Hepatocyte (in vitro differentiated cells): ENCODE measurements at regions not wholly inside any gene's neighbourhood (a gene's known extent, or its start where the extent isn't known, plus 50 kb on each side); places are given as distances from the start of the nearest gene placed in this dataset.

Experiments used
- DNase-seq: peaks from one replicate; pipeline ENCODE4 v3.0.0-alpha.2; 2016; ENCODE audit warnings: low spot score
- H2AFZ ChIP-seq: fragments of 200-600 bp; sonication (generic); 2 replicates; pipeline ENCODE4 v1.6.0; 2016; ENCODE audit warnings: antibody characterized with exemption, mild to moderate bottlenecking
- H3K27ac ChIP-seq: fragments of 200-600 bp; sonication (generic); 2 replicates; pipeline ENCODE4 v1.5.1; 2016; ENCODE audit warnings: mild to moderate bottlenecking
- H3K27me3 ChIP-seq: fragments of 200-600 bp; sonication (generic); 2 replicates; pipeline ENCODE4 v1.6.1; 2016
- H3K36me3 ChIP-seq: fragments of 200-600 bp; sonication (generic); replicated peaks from 2 replicates; pipeline ENCODE4 v1.5.1; 2016; ENCODE audit warnings: low read depth; ENCODE audit not compliant: insufficient read depth
- H3K4me1 ChIP-seq: fragments of 200-600 bp; sonication (generic); 2 replicates; pipeline ENCODE4 v1.5.1; 2016; ENCODE audit warnings: mild to moderate bottlenecking, moderate library complexity; ENCODE audit not compliant: insufficient read depth
- H3K4me2 ChIP-seq: fragments of 200-600 bp; sonication (generic); 2 replicates; pipeline ENCODE4 v1.6.0; 2016
- H3K4me3 ChIP-seq: fragments of 200-600 bp; sonication (generic); 2 replicates; pipeline ENCODE4 v1.5.1; 2016; ENCODE audit warnings: mild to moderate bottlenecking
- H3K79me2 ChIP-seq: fragments of 200-600 bp; sonication (generic); 2 replicates; pipeline ENCODE4 v1.6.0; 2017; ENCODE audit warnings: mild to moderate bottlenecking
- H3K9me2 ChIP-seq: fragments of 200-600 bp; sonication (generic); replicated peaks from 2 replicates; pipeline ENCODE4 v1.6.0; 2017; ENCODE audit warnings: mild to moderate bottlenecking; ENCODE audit not compliant: insufficient read depth
- H3K9me3 ChIP-seq: fragments of 200-600 bp; sonication (generic); 2 replicates; pipeline ENCODE4 v1.5.1; 2016; ENCODE audit warnings: low read depth, mild to moderate bottlenecking
- H4K20me1 ChIP-seq: fragments of 200-600 bp; sonication (generic); 2 replicates; pipeline ENCODE4 v1.6.0; 2016; ENCODE audit warnings: mild to moderate bottlenecking; ENCODE audit not compliant: insufficient read depth, poor library complexity, severe bottlenecking
- EZH2 ChIP-seq: fragments of 200-600 bp; sonication (generic); IDR thresholded peaks from 2 replicates; pipeline ENCODE4 v1.6.1; 2016; ENCODE audit warnings: antibody characterized with exemption, mild to moderate bottlenecking, borderline replicate concordance
- EZH2phosphoT487 ChIP-seq: fragments of 200-600 bp; sonication (generic); IDR thresholded peaks from one replicate; pipeline ENCODE4 v1.6.1; 2018; ENCODE audit warnings: antibody characterized with exemption, mild to moderate bottlenecking, low read depth, moderate library complexity; ENCODE audit not compliant: unreplicated experiment, severe bottlenecking
- WGBS: methylation state at CpG from one replicate; pipeline ENCODE4 v1.1.6; 2016; ENCODE audit warnings: low lambda C conversion rate; ENCODE audit errors: missing lambda C conversion rate; 5-methylcytosine and 5-hydroxymethylcytosine counted together
- TF ChIP-seq, protein P1 (sequence below): fragments of 200-600 bp; sonication (generic); IDR thresholded peaks from 2 replicates; pipeline ENCODE4 v1.5.1; 2016; ENCODE audit warnings: antibody characterized with exemption, mild to moderate bottlenecking; ENCODE audit not compliant: poor library complexity

DNA sequence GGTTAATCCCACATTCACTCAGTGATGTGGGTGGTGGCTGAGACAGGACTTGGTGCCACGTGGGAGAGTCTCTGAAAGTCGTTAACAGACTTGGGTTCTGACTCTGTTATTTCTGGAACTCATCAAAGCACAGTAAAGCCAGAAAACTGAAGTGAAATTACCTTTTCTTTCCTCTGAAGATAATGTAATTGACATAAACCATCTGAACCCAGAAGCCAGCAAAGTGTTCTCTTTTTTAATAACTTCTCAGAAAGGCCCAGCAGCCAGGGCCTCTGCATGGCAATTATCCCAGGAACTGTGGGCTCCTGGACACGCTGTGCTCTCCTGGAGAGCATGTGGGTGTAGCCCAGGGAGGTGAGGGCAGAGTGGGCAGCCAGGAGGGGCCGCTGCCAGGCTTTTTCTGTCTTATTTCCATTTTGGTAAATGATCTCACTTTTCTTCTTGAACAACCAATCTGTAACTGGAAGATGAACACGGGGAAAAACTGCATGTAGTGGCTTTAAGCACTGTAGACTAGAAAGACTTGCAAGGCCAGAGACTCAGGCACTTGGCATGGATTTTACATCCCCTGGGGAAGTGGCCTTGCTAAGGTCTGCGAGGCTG, 444.1 kb upstream of the TMEM132C start:
- no peak overlapping the region for H3K4me2 ChIP-seq
- DNase-seq, result peak; percentile 44
- no peak overlapping the region for H3K4me3 ChIP-seq
- no peak for TF ChIP-seq EZH2
- TF ChIP-seq, protein P1, sequence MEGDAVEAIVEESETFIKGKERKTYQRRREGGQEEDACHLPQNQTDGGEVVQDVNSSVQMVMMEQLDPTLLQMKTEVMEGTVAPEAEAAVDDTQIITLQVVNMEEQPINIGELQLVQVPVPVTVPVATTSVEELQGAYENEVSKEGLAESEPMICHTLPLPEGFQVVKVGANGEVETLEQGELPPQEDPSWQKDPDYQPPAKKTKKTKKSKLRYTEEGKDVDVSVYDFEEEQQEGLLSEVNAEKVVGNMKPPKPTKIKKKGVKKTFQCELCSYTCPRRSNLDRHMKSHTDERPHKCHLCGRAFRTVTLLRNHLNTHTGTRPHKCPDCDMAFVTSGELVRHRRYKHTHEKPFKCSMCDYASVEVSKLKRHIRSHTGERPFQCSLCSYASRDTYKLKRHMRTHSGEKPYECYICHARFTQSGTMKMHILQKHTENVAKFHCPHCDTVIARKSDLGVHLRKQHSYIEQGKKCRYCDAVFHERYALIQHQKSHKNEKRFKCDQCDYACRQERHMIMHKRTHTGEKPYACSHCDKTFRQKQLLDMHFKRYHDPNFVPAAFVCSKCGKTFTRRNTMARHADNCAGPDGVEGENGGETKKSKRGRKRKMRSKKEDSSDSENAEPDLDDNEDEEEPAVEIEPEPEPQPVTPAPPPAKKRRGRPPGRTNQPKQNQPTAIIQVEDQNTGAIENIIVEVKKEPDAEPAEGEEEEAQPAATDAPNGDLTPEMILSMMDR, result no peak
- 47% methylated on average over 6 of the region's 6 CpGs for WGBS
- no peaks in the 10 kb centered on the region for H3K9me3 ChIP-seq
- H2AFZ ChIP-seq, result no peak overlapping the region
- no peaks in the 10 kb centered on the region for H3K27me3 ChIP-seq
- H3K79me2 ChIP-seq, result no peaks in the 10 kb centered on the region
- H3K27ac ChIP-seq, result peak overlapping the region; percentile 7
- H3K9me2 ChIP-seq, result no peaks in the 10 kb centered on the region
- H4K20me1 ChIP-seq, result no peaks in the 10 kb centered on the region
- no peaks in the 10 kb centered on the region for H3K4me1 ChIP-seq
- H3K36me3 ChIP-seq, result no peaks in the 10 kb centered on the region

DNA sequence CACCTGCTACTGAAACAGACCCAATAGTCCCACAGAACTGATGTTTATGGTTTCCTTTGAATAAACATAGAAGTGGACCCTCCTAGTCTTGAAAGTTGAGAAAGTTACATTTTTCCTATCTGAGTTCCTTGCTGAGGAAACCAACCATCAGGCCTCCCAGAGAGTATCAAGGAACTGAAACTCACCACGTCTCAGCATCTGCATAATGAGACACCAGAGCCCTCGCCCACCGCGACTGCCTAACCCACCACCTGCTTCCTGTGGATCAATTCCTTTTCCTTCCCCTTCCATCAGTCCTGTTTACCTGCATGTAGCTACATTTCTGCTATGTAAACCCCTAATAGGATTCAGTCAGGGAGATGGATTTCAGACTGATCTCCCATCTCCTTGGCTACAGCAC, 443.2 kb upstream of the TMEM132C start:
- no peaks in the 10 kb centered on the region for H3K4me1 ChIP-seq
- H3K27ac ChIP-seq, result no peak overlapping the region
- TF ChIP-seq EZH2 (no peak), EZH2phosphoT487 (no peak)
- TF ChIP-seq, protein P1, result no peak
- H3K9me2 ChIP-seq, result no peaks in the 10 kb centered on the region
- no peaks in the 10 kb centered on the region for H3K9me3 ChIP-seq
- 88% methylated on average over 4 of the region's 4 CpGs for WGBS
- H3K4me2 ChIP-seq, result no peak overlapping the region
- no peaks in the 10 kb centered on the region for H3K27me3 ChIP-seq
- DNase-seq, result no peak
- H4K20me1 ChIP-seq, result no peaks in the 10 kb centered on the region
- no peak overlapping the region for H2AFZ ChIP-seq
- H3K79me2 ChIP-seq, result no peaks in the 10 kb centered on the region
- H3K36me3 ChIP-seq, result no peaks in the 10 kb centered on the region
- H3K4me3 ChIP-seq, result no peak overlapping the region

DNA sequence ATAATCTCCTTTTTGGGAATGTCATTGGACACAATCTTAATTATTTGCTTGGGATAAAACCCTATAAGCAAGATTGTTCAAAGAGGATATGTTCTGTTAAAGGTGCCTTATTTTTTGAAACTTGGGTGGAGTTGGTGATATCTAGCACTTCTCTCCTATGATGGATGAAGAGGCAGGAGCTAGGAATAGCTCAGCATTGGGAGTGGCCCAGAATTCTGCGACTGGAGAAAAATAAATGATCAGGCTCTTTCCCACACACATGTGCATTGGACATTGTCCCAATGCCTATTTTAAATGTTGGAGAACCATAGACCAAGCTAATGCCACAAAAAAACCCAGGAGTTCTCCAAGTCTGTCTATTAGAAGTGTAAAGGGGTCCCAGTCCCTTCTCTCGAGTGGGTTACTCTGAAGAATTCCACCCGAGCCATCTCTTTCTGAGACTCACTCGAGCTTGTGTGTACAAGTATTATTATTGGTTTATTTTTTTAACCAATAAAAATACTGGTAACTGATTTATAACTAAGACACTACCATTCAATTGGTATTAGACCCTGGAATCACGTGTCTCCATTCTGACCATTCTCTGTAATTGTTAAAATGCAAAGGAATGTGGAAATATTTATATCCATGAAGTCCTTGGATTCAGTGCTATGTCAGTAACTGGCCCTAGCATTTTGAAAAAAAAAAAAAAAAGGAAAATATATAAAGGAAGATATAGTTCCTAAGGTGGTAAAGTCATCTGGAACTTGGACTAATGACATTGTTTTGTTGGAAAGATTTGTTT, 437.5 kb upstream of the TMEM132C start:
- no peaks in the 10 kb centered on the region for H3K9me2 ChIP-seq
- no peak overlapping the region for H3K4me2 ChIP-seq
- H4K20me1 ChIP-seq, result no peaks in the 10 kb centered on the region
- no peak overlapping the region for H3K4me3 ChIP-seq
- no peak for DNase-seq
- no peaks in the 10 kb centered on the region for H3K4me1 ChIP-seq
- TF ChIP-seq, protein P1, result no peak
- no peak for TF ChIP-seq EZH2
- no peak for TF ChIP-seq EZH2phosphoT487
- no peaks in the 10 kb centered on the region for H3K27me3 ChIP-seq
- no peaks in the 10 kb centered on the region for H3K79me2 ChIP-seq
- H3K27ac ChIP-seq, result no peak overlapping the region
- WGBS, result 74% methylated on average over 5 of the region's 5 CpGs
- H3K9me3 ChIP-seq, result no peaks in the 10 kb centered on the region
- no peak overlapping the region for H2AFZ ChIP-seq
- H3K36me3 ChIP-seq, result no peaks in the 10 kb centered on the region
